HepG2 (cell line): ENCODE measurements at regions not wholly inside any gene's neighbourhood (a gene's known extent, or its start where the extent isn't known, plus 50 kb on each side); places are given as distances from the start of the nearest gene placed in this dataset.

Experiments
- ATAC-seq: fragments of 200-7000 bp; cut with Tn5 transposase; 3 replicates; pipeline ENCODE4 v1.9.1; 2020; ENCODE audit warnings: mild to moderate bottlenecking, moderate library complexity
- BruUV-seq: library from RNA; stranded (reverse); fragments of 400-500 nt; replicated peaks from 2 replicates; lab custom pipeline; 2021; lab: Mats Ljungman, UMichigan
- CTCF ChIA-PET: fragments of 300-600 bp; formaldehyde crosslinking; extraction: SDS; loops from one replicate; lab custom pipeline; 2021; ENCODE audit warnings: low total read pairs, inconsistent platforms, low intra/inter-chr PET ratio; lab: Yijun Ruan, JAX
- POLR2A ChIA-PET: fragments of 350-600 bp; sonication (Branson Sonifier 250); formaldehyde crosslinking; loops from one replicate; lab custom pipeline; 2020; ENCODE audit warnings: antibody characterized with exemption, inconsistent platforms; lab: Yijun Ruan, JAX
- DNase-seq: peaks from one replicate; pipeline ENCODE4 v3.0.0-alpha.2; 2015; ENCODE audit warnings: low spot score
- FAIRE-seq: peaks from 3 replicates; lab custom pipeline; 2011; peaks lifted over from hg19 to GRCh38; lab: Jason Lieb, UNC
- H2AFZ ChIP-seq: one replicate; pipeline ENCODE4 v1.6.1; 2011; ENCODE audit warnings: low read length, inconsistent platforms
- H3K27ac ChIP-seq: fragments of 300-600 bp; 3 replicates; pipeline ENCODE4 v1.8.0; 2011; ENCODE audit warnings: mixed run types, mild to moderate bottlenecking, mixed read lengths, low read length, inconsistent platforms; ENCODE audit not compliant: insufficient read depth; ENCODE audit errors: extremely low read length
- H3K27me3 ChIP-seq, 2 experiments: fragments of 200-600 bp in 1 of 2; 2 replicates in 1 of 2; 3 replicates in 1 of 2; pipeline versions ENCODE4 v1.6.0 to v1.8.0; 2011; ENCODE audit warnings: low read length in 2 of 2, mild to moderate bottlenecking in 2 of 2, moderate library complexity in 2 of 2, inconsistent platforms in 1 of 2; ENCODE audit not compliant: insufficient read depth in 2 of 2, control insufficient read depth in 1 of 2
- H3K36me3 ChIP-seq, 2 experiments: fragments of 200-600 bp in 1 of 2; replicated peaks in 1 of 2; 2 replicates in 1 of 2; 3 replicates in 1 of 2; pipeline versions ENCODE4 v1.5.1 to v1.8.0; 2011; ENCODE audit warnings: low read length in 2 of 2, inconsistent platforms in 1 of 2; ENCODE audit not compliant: insufficient read depth in 2 of 2, control insufficient read depth in 1 of 2
- H3K4me1 ChIP-seq: 2 replicates; pipeline ENCODE4 v1.5.1; 2012; ENCODE audit warnings: low read length, inconsistent platforms; ENCODE audit not compliant: insufficient read depth
- H3K4me2 ChIP-seq: 2 replicates; pipeline ENCODE4 v1.6.0; 2011; ENCODE audit warnings: low read depth, low read length, inconsistent platforms
- H3K4me3 ChIP-seq, 3 experiments: fragments of 200-600 bp in 1 of 3; sonication (generic), shearing (Covaris generic) in 1 of 3; replicated peaks in 1 of 3; 2 replicates each; pipeline ENCODE4 v1.5.1; 2011 to 2016; ENCODE audit warnings: low read length in 3 of 3, inconsistent platforms in 2 of 3, low read depth in 2 of 3, mild to moderate bottlenecking in 2 of 3, control low read depth in 1 of 3, mixed read lengths in 1 of 3; ENCODE audit not compliant: insufficient read depth in 1 of 3
- H3K79me2 ChIP-seq: one replicate; pipeline ENCODE4 v1.6.1; 2011; ENCODE audit warnings: low read length, inconsistent platforms; ENCODE audit not compliant: insufficient read depth
- H3K9ac ChIP-seq: 2 replicates; pipeline ENCODE4 v1.6.0; 2011; ENCODE audit warnings: mild to moderate bottlenecking, low read depth, low read length, inconsistent platforms; ENCODE audit not compliant: insufficient read depth
- H3K9me3 ChIP-seq: 2 replicates; pipeline ENCODE4 v1.5.1; 2012; ENCODE audit warnings: mild to moderate bottlenecking, low read length
- H4K20me1 ChIP-seq: 2 replicates; pipeline ENCODE4 v1.6.0; 2011; ENCODE audit warnings: inconsistent platforms, mild to moderate bottlenecking, low read length, moderate library complexity; ENCODE audit not compliant: insufficient read depth
- AGO2 ChIP-seq: fragments of 200-400 bp; formaldehyde crosslinking; optimal IDR thresholded peaks from 2 replicates; pipeline ENCODE3; 2017; ENCODE audit warnings: mild to moderate bottlenecking, low read depth, low read length, moderate library complexity
- ATF3 ChIP-seq: sonication (generic); formaldehyde crosslinking; IDR thresholded peaks from 2 replicates; pipeline ENCODE4 v1.4.0; 2020; ENCODE audit warnings: missing genetic modification reagents
- CC2D1A ChIP-seq: sonication (generic); formaldehyde crosslinking; IDR thresholded peaks from 2 replicates; pipeline ENCODE4 v1.8.1; 2023; ENCODE audit warnings: mild to moderate bottlenecking, missing genetic modification reagents
- DMAP1 ChIP-seq: IDR thresholded peaks from 2 replicates; pipeline ENCODE4 v1.6.1; 2016
- GMEB2 ChIP-seq: IDR thresholded peaks from 2 replicates; pipeline ENCODE4 v1.6.1; 2016; ENCODE audit warnings: missing biosample characterization, missing genetic modification reagents, low read depth
- HIVEP1 ChIP-seq: sonication (generic); formaldehyde crosslinking; IDR thresholded peaks from 2 replicates; pipeline ENCODE4 v1.4.0; 2020; ENCODE audit warnings: mild to moderate bottlenecking, missing genetic modification reagents
- ZNF770 ChIP-seq: sonication (generic); formaldehyde crosslinking; IDR thresholded peaks from 2 replicates; pipeline ENCODE4 v1.5.0; 2020; ENCODE audit warnings: mild to moderate bottlenecking, missing genetic modification reagents
- WGBS: methylation state at CpG from one replicate; pipeline ENCODE4 v1.1.6; 2017; ENCODE audit warnings: low lambda C conversion rate; 5-methylcytosine and 5-hydroxymethylcytosine counted together
- in situ Hi-C: cut with HindIII; loops from 2 replicates; pipeline ENCODE4 v1.10.0; 2017; ENCODE audit warnings: low pct_unique_long_range_greater_than_20kb; ENCODE audit not compliant: extremely low pct_ligation_motif_present
- intact Hi-C: fragments of 100-400 bp; cut with micrococcal nuclease; formaldehyde crosslinking; loops from one replicate; pipeline ENCODE4 v1.10.0; 2022; ENCODE audit not compliant: unreplicated experiment
- TF ChIP-seq, protein P1 (sequence below): sonication (generic); formaldehyde crosslinking; IDR thresholded peaks from 2 replicates; pipeline ENCODE4 v1.5.0; 2020; ENCODE audit warnings: mild to moderate bottlenecking, missing genetic modification reagents, borderline replicate concordance
- TF ChIP-seq, protein P2 (sequence below), 2 experiments: IDR thresholded peaks; 2 replicates each; pipeline ENCODE4 v1.6.1; 2011 to 2012; ENCODE audit warnings: low read length in 2 of 2, borderline replicate concordance in 1 of 2, low read depth in 1 of 2, mild to moderate bottlenecking in 1 of 2, moderate library complexity in 1 of 2

- Histone ChIP-seq H2AFZ (no peak overlapping the region), H4K20me1 (no peaks in the 10 kb centered on the region), H3K27me3 (peaks cover under 1 to 15% of the 10 kb centered on the region in 2 experiments), H3K4me1 (no peaks in the 10 kb centered on the region), H3K4me3 (no peak overlapping the region), H3K79me2 (no peaks in the 10 kb centered on the region), H3K36me3 (no peaks in the 10 kb centered on the region), H3K27ac (no peak overlapping the region), H3K9me3 (no peaks in the 10 kb centered on the region), H3K4me2 (no peak overlapping the region), H3K9ac (no peak overlapping the region)
- CTCF ChIA-PET, result no interaction called here
- POLR2A ChIA-PET, result no interaction called here
- no peak for FAIRE-seq
- WGBS, result 22% methylated on average over 7 of the region's 8 CpGs
- ATAC-seq, result no peak
- no TSS peak for BruUV-seq
- TF ChIP-seq CC2D1A (CRISPR knock-in tag) (no peak), AGO2 (no peak), ZNF770 (CRISPR knock-in tag) (no peak), ATF3 (no peak), GMEB2 (no peak), HIVEP1 (no peak), DMAP1 (CRISPR knock-in tag) (no peak)
- TF ChIP-seq, protein P1, sequence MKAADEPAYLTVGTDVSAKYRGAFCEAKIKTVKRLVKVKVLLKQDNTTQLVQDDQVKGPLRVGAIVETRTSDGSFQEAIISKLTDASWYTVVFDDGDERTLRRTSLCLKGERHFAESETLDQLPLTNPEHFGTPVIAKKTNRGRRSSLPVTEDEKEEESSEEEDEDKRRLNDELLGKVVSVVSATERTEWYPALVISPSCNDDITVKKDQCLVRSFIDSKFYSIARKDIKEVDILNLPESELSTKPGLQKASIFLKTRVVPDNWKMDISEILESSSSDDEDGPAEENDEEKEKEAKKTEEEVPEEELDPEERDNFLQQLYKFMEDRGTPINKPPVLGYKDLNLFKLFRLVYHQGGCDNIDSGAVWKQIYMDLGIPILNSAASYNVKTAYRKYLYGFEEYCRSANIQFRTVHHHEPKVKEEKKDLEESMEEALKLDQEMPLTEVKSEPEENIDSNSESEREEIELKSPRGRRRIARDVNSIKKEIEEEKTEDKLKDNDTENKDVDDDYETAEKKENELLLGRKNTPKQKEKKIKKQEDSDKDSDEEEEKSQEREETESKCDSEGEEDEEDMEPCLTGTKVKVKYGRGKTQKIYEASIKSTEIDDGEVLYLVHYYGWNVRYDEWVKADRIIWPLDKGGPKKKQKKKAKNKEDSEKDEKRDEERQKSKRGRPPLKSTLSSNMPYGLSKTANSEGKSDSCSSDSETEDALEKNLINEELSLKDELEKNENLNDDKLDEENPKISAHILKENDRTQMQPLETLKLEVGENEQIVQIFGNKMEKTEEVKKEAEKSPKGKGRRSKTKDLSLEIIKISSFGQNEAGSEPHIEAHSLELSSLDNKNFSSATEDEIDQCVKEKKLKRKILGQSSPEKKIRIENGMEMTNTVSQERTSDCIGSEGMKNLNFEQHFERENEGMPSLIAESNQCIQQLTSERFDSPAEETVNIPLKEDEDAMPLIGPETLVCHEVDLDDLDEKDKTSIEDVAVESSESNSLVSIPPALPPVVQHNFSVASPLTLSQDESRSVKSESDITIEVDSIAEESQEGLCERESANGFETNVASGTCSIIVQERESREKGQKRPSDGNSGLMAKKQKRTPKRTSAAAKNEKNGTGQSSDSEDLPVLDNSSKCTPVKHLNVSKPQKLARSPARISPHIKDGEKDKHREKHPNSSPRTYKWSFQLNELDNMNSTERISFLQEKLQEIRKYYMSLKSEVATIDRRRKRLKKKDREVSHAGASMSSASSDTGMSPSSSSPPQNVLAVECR (CRISPR knock-in tag), result no peak
- TF ChIP-seq, protein P2, sequence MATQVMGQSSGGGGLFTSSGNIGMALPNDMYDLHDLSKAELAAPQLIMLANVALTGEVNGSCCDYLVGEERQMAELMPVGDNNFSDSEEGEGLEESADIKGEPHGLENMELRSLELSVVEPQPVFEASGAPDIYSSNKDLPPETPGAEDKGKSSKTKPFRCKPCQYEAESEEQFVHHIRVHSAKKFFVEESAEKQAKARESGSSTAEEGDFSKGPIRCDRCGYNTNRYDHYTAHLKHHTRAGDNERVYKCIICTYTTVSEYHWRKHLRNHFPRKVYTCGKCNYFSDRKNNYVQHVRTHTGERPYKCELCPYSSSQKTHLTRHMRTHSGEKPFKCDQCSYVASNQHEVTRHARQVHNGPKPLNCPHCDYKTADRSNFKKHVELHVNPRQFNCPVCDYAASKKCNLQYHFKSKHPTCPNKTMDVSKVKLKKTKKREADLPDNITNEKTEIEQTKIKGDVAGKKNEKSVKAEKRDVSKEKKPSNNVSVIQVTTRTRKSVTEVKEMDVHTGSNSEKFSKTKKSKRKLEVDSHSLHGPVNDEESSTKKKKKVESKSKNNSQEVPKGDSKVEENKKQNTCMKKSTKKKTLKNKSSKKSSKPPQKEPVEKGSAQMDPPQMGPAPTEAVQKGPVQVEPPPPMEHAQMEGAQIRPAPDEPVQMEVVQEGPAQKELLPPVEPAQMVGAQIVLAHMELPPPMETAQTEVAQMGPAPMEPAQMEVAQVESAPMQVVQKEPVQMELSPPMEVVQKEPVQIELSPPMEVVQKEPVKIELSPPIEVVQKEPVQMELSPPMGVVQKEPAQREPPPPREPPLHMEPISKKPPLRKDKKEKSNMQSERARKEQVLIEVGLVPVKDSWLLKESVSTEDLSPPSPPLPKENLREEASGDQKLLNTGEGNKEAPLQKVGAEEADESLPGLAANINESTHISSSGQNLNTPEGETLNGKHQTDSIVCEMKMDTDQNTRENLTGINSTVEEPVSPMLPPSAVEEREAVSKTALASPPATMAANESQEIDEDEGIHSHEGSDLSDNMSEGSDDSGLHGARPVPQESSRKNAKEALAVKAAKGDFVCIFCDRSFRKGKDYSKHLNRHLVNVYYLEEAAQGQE (IDR thresholded peaks at IDR 0.05; ENCODE audit: borderline replicate concordance in 1 of 2, low read depth in 1 of 2, low read length in 2 of 2), result no peak
- in situ Hi-C loops (no loop called here), intact Hi-C loops (no loop called here)
- no peak for DNase-seq
These were observed 148.1 kb upstream of the PCBD1 start for GRCh38 chr10:71036297-71036966.
